Common myeloid progenitor, CD34-positive (primary cell): ENCODE measurements at regions not wholly inside any gene's neighbourhood (a gene's known extent, or its start where the extent isn't known, plus 50 kb on each side); places are given as distances from the start of the nearest gene placed in this dataset.
"Not testable (repeated sequence)": the region's sequence is repeated elsewhere in the genome, so short reads cannot be mapped to it uniquely, and the experiment has no call there.

ENCODE experiments used
- CTCF ChIA-PET: fragments of 350-600 bp; sonication (Branson Sonifier 250); formaldehyde crosslinking; loops from one replicate; lab custom pipeline; 2021; ENCODE audit warnings: antibody characterized with exemption; lab: Charles Lee
- POLR2A ChIA-PET: fragments of 350-600 bp; sonication (Branson Sonifier 250); formaldehyde crosslinking; loops from one replicate; lab custom pipeline; 2021; ENCODE audit warnings: antibody characterized with exemption; lab: Charles Lee
- DNase-seq, 3 donors: peaks; one replicate each; pipeline versions ENCODE4 v3.0.0 to v3.0.0-alpha.2; 2013
- H3K27ac ChIP-seq, 2 experiments: 1 replicate in 1 of 2; 2 replicates in 1 of 2; pipeline ENCODE4 v1.7.0; 2013; ENCODE audit warnings: inconsistent platforms in 2 of 2, low read length in 2 of 2, mild to moderate bottlenecking in 2 of 2, low read depth in 1 of 2, moderate library complexity in 1 of 2; ENCODE audit not compliant: severe bottlenecking in 2 of 2, insufficient read depth in 1 of 2, poor library complexity in 1 of 2
- H3K27me3 ChIP-seq, 5 experiments: replicated peaks in 2 of 5; 1 replicate in 3 of 5; 2 replicates in 2 of 5; pipeline versions ENCODE4 v1.6.1 to v1.7.0; 2013; ENCODE audit warnings: low read length in 4 of 5, mild to moderate bottlenecking in 2 of 5, moderate library complexity in 2 of 5, inconsistent platforms in 1 of 5; ENCODE audit not compliant: insufficient read depth in 5 of 5, control insufficient read depth in 4 of 5
- H3K36me3 ChIP-seq, 4 experiments: 1 replicate in 2 of 4; 2 replicates in 2 of 4; pipeline versions ENCODE4 v1.6.1 to v1.7.0; 2013; ENCODE audit warnings: low read length in 3 of 4, control low read depth in 1 of 4, mild to moderate bottlenecking in 1 of 4; ENCODE audit not compliant: control insufficient read depth in 4 of 4, insufficient read depth in 4 of 4
- H3K4me1 ChIP-seq, 4 experiments: 1 replicate in 3 of 4; 2 replicates in 1 of 4; pipeline versions ENCODE4 v1.6.1 to v1.7.1; 2013; ENCODE audit warnings: low read length in 3 of 4, mild to moderate bottlenecking in 3 of 4, control low read depth in 1 of 4, inconsistent platforms in 1 of 4, moderate library complexity in 1 of 4; ENCODE audit not compliant: control insufficient read depth in 4 of 4, insufficient read depth in 4 of 4; ENCODE audit errors: control extremely low read depth in 1 of 4
- H3K4me3 ChIP-seq, 7 experiments: 1 replicate in 4 of 7; 2 replicates in 3 of 7; pipeline versions ENCODE4 v1.5.1 to v1.7.0; 2013; ENCODE audit warnings: mild to moderate bottlenecking in 7 of 7, low read length in 6 of 7, moderate library complexity in 6 of 7, inconsistent platforms in 2 of 7, low read depth in 2 of 7, control low read depth in 1 of 7; ENCODE audit not compliant: insufficient read depth in 4 of 7, control insufficient read depth in 1 of 7; ENCODE audit errors: extremely low read depth in 1 of 7
- H3K9me3 ChIP-seq, 5 experiments: 1 replicate in 4 of 5; 2 replicates in 1 of 5; pipeline versions ENCODE4 v1.6.1 to v1.7.1; 2013; ENCODE audit warnings: low read length in 4 of 5, mild to moderate bottlenecking in 2 of 5, inconsistent platforms in 1 of 5, low read depth in 1 of 5, moderate library complexity in 1 of 5; ENCODE audit not compliant: control insufficient read depth in 4 of 5, insufficient read depth in 2 of 5; ENCODE audit errors: control extremely low read depth in 1 of 5
- WGBS: methylation state at CpG from one replicate; pipeline ENCODE4 v1.1.5; 2013; ENCODE audit not compliant: insufficient coverage; 5-methylcytosine and 5-hydroxymethylcytosine counted together

DNA sequence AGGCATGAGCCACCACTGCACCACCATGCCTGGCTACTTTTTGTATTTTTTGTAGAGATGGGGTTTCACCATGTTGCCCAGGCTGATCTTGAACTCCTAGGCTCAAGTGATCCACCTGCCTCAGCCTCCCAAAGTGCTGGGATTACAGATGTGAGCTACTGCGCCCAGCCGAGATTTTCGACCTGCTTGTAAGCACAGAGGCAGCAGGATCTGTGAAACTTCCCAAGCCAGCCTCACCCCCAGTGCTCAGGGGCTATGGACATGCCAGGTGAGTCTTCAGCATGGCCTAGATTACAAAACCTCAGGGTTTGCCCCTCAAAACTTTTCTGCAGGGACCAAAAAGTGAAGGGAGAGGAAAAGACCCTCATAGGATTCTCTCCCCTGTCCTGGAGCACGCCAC, 145.0 kb upstream of the KCNG1 start:
- H3K27me3 ChIP-seq, DNase-seq, H3K9me3 ChIP-seq, H3K4me3 ChIP-seq, CTCF ChIA-PET, POLR2A ChIA-PET, H3K27ac ChIP-seq, H3K4me1 ChIP-seq, H3K36me3 ChIP-seq: not testable (repeated sequence)
- WGBS = 96% methylated on average over 3 of the region's 4 CpGs

DNA sequence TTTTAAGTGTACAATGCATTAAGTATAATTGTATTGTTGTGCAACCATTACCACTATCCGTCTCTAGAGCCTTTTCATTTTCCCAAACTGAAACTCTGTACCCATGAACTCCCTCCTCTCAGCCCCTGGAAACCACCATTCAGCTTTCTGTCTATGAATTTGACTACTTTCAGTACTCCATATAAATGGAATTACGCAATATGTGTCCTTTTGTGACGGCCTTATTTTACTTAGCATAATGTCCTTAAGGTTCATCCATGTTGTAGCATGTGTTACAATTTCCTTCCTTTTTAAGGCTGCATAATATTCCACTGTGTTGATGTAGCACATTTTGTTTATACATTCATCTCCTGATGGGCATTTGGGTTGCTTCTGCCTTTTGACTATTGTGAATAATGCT, 143.6 kb upstream of the KCNG1 start:
- CTCF ChIA-PET = no interaction called here
- WGBS = 92% methylated on average over 3 of the region's 3 CpGs

DNA sequence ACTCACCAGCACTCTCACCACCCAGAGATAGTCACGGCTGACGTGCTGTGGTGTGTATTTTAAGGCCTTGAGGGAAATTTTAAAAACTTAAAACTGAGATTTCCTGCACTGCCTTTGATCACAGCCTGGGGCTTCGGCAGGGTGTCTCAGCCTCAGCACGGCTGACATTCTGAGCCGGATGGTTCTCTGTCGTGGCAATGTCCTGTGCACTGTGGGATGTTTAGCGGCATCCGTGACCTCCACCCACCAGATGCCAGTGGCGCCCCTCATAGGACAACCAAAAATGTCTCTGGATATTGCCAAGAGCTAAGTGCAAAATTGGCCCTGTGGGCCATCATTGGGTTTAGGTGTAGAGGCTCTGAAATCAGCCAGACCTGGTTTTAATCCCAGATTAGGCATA, 142.2 kb upstream of the KCNG1 start:
- no peak for DNase-seq

More for the DNA sequence above, 143.6 kb upstream of the KCNG1 start:
- POLR2A ChIA-PET = no interaction called here
- peaks cover 0 to 9% (median 0%) of the 10 kb centered on the region in 5 experiments for H3K9me3 ChIP-seq
- no peaks in the 10 kb centered on the region for H3K36me3 ChIP-seq
- H3K4me1 ChIP-seq = no peaks in the 10 kb centered on the region
- H3K4me3 ChIP-seq = no peak overlapping the region
- H3K27ac ChIP-seq = no peak overlapping the region
- no peak for DNase-seq
- peaks cover 0 to 10% (median 0%) of the 10 kb centered on the region in 5 experiments for H3K27me3 ChIP-seq

DNA sequence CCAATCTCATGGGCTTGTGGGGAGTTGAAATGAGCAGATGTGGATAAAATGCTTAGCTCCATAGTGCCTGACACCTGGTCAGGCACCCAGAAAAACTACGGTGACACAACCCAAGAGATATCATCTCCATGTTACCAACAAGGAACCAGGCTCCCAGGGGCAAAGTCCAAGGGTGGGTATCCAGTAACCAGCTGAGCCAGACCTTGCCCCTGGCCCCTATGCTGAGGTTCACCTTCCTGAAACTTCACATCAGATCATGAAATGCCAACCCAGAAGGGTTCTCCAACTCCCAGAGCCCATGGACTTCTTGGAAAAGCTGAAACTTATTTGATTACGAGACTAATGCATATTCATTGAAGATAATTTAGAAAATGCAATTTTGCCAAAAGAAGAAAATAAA, 141.8 kb upstream of the KCNG1 start:
- CTCF ChIA-PET = no interaction called here
- 100% methylated on average over 1 of the region's 2 CpGs for WGBS
- H3K27me3 ChIP-seq = peaks cover 0 to 23% (median 2%) of the 10 kb centered on the region in 5 experiments

More for the DNA sequence above, 142.2 kb upstream of the KCNG1 start:
- ChIA-PET POLR2A (no interaction called here), CTCF (no interaction called here)
- no peaks in the 10 kb centered on the region for H3K36me3 ChIP-seq
- H3K27me3 ChIP-seq = peaks cover 0 to 21% (median 2%) of the 10 kb centered on the region in 5 experiments
- no peak overlapping the region for H3K4me3 ChIP-seq
- H3K9me3 ChIP-seq = peaks cover 0 to 9% (median 3%) of the 10 kb centered on the region in 5 experiments
- H3K27ac ChIP-seq = no peak overlapping the region
- H3K4me1 ChIP-seq = no peaks in the 10 kb centered on the region
- 97% methylated on average over 9 of the region's 9 CpGs for WGBS

DNA sequence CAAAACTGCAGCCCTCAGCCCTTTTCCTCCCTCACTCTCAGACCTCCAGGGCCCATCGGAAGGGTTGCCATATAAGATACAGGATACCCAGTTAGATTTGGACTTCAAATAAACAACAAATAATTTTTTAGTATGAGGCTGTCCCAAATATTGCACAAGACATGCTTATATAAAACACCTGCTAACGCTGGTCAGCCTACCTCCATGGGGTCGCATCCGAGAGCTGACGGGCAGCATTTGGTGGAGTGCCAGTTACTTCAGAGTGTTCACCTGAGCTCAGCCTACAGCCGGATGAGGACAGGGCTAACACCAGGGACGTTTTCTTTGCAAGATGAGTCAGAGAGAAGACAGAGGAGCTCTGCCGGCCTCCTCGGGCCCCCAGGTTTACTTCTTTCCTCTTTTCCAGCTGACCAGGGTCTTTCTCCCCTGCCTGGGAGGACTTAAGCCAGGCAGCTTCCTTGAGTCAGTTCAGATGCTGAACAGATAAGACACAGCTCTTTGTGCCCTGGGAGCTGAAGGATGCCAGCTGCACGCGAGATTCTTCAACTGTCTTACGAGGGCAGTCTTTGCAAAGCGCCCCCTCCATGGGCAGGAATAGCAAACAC, 141.2 kb upstream of the KCNG1 start:
- Histone ChIP-seq H3K4me1 (no peaks in the 10 kb centered on the region), H3K27ac (no peak overlapping the region), H3K9me3 (peaks cover 0 to 4% (median 0%) of the 10 kb centered on the region in 5 experiments), H3K27me3 (peaks cover 0 to 30% (median 2%) of the 10 kb centered on the region in 5 experiments), H3K4me3 (no peak overlapping the region), H3K36me3 (no peaks in the 10 kb centered on the region)
- POLR2A ChIA-PET = no interaction called here
- WGBS = 79% methylated on average over 12 of the region's 13 CpGs
- CTCF ChIA-PET = no interaction called here
- no peak for DNase-seq

More for the DNA sequence above, 141.8 kb upstream of the KCNG1 start:
- no peak for DNase-seq
- no peak overlapping the region for H3K27ac ChIP-seq
- no peak overlapping the region for H3K4me3 ChIP-seq
- POLR2A ChIA-PET = no interaction called here
- H3K36me3 ChIP-seq = no peaks in the 10 kb centered on the region
- peaks cover 0 to 6% (median 3%) of the 10 kb centered on the region in 5 experiments for H3K9me3 ChIP-seq
- H3K4me1 ChIP-seq = no peaks in the 10 kb centered on the region

DNA sequence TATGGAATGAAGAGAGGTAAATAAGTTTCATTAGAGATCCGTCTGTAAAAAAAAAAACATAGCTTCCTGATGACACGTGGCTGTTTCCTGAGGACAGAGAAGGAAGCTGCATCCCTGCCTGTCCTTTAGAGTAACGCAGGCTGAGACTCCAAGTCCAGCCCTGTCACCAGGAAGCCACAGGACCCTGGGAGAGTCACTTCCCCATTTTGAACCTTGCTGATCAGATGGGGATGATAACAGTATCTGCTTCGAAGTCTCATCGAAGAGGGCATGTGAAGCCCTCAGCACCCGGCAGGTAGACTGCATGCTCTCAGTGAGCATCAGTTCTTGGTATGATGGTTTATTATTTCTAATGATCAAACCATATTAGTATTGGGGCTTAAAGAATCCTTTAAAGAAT, 139.1 kb upstream of the KCNG1 start:
- no peak overlapping the region for H3K4me3 ChIP-seq
- H3K4me1 ChIP-seq = no peaks in the 10 kb centered on the region
- DNase-seq = peak; percentile 8 to 29 (median 10)
- no peak overlapping the region for H3K27ac ChIP-seq
- peaks cover 0 to 47% (median 3%) of the 10 kb centered on the region in 5 experiments for H3K27me3 ChIP-seq
- ChIA-PET CTCF (no interaction called here), POLR2A (no interaction called here)
- H3K36me3 ChIP-seq = no peaks in the 10 kb centered on the region
- H3K9me3 ChIP-seq = peaks cover 0 to 4% (median 0%) of the 10 kb centered on the region in 5 experiments
- 40% methylated on average over 4 of the region's 6 CpGs for WGBS

DNA sequence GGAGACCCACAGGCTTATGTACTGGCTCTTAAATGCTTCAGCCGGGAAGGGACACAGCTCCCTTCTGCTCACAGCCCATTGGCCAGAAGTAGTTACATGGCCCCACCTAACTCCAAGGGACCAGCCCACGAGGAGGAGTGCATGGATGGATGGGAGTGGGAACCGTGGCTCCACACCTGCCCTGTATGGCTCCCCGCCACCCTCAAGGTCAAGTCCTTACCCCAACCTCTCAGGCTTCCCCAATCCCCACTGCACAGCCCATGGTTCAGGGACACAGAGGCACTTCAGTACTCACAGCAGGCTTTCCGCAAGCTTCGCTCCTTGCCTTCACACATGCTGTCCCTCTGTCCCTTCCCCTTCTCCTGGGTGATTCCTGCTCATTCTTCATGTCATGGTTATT, 137.9 kb upstream of the KCNG1 start:
- ChIA-PET CTCF (no interaction called here), POLR2A (no interaction called here)
- Histone ChIP-seq H3K4me3 (no peak overlapping the region), H3K36me3 (no peaks in the 10 kb centered on the region), H3K27me3 (peaks cover 0 to 56% (median 10%) of the 10 kb centered on the region in 5 experiments), H3K9me3 (peaks cover 0 to 4% (median 0%) of the 10 kb centered on the region in 5 experiments), H3K4me1 (no peaks in the 10 kb centered on the region), H3K27ac (no peak overlapping the region)
- 89% methylated on average over 3 of the region's 6 CpGs for WGBS
- DNase-seq = no peak
